ENCODE measurements at regions not wholly inside any gene's neighbourhood (a gene's known extent, or its start where the extent isn't known, plus 50 kb on each side); places are given as distances from the start of the nearest gene placed in this dataset.

GRCh38 chr21:34263629-34264028 lies 100.2 kb upstream of the KCNE2 start:
- H3K9ac ChIP-seq (ENCODE audit: low read length), result no peak overlapping the region
- no peaks in the 10 kb centered on the region for H3K36me3 ChIP-seq (ENCODE audit: insufficient read depth, low read length)

GRCh38 chr21:34266351-34266750 lies 97.5 kb upstream of the KCNE2 start:
- Histone ChIP-seq H3K9me2 (ENCODE audit: low read depth, low read length) (no peaks in the 10 kb centered on the region), H3K36me3 (ENCODE audit: insufficient read depth, low read length) (no peaks in the 10 kb centered on the region), H3F3A (ENCODE audit: insufficient read depth, low read length) (no peaks in the 10 kb centered on the region), H3K9me3 (ENCODE audit: low read length) (no peaks in the 10 kb centered on the region), H3K9ac (ENCODE audit: low read length) (no peak overlapping the region), H3K4me3 (ENCODE audit: low read depth, low read length, poor library complexity, severe bottlenecking) (no peak overlapping the region), H3K4me2 (ENCODE audit: low read length) (no peak overlapping the region), H2AFZ (ENCODE audit: low read length) (no peak overlapping the region), H3K4me1 (ENCODE audit: insufficient read depth, low read length, severe bottlenecking) (no peaks in the 10 kb centered on the region), H3K79me2 (ENCODE audit: insufficient read depth, low read length) (no peaks in the 10 kb centered on the region), H3K27me3 (ENCODE audit: insufficient read depth, low read length) (no peaks in the 10 kb centered on the region), H3K27ac (ENCODE audit: low read depth, low read length, poor library complexity, severe bottlenecking) (no peak overlapping the region), H4K20me1 (ENCODE audit: insufficient read depth, low read length) (no peaks in the 10 kb centered on the region)
- TF ChIP-seq EZH2 (IDR thresholded peaks at IDR 0.05; ENCODE audit: borderline replicate concordance, low read length), result no peak
- TF ChIP-seq CTCF (IDR thresholded peaks at IDR 0.05; ENCODE audit: low read length), result no peak

More at GRCh38 chr21:34263629-34264028, 100.2 kb upstream of the KCNE2 start:
- Histone ChIP-seq H2AFZ (ENCODE audit: low read length) (no peak overlapping the region), H3F3A (ENCODE audit: insufficient read depth, low read length) (no peaks in the 10 kb centered on the region), H3K4me1 (ENCODE audit: insufficient read depth, low read length, severe bottlenecking) (no peaks in the 10 kb centered on the region), H3K27ac (ENCODE audit: low read depth, low read length, poor library complexity, severe bottlenecking) (no peak overlapping the region), H3K79me2 (ENCODE audit: insufficient read depth, low read length) (no peaks in the 10 kb centered on the region), H3K9me3 (ENCODE audit: low read length) (no peaks in the 10 kb centered on the region), H3K9me2 (ENCODE audit: low read depth, low read length) (no peaks in the 10 kb centered on the region), H3K4me3 (ENCODE audit: low read depth, low read length, poor library complexity, severe bottlenecking) (no peak overlapping the region), H4K20me1 (ENCODE audit: insufficient read depth, low read length) (no peaks in the 10 kb centered on the region), H3K27me3 (ENCODE audit: insufficient read depth, low read length) (peaks cover 5% of the 10 kb centered on the region; the same call in 1 of the 2 replicates), H3K4me2 (ENCODE audit: low read length) (no peak overlapping the region)
- TF ChIP-seq CTCF (IDR thresholded peaks at IDR 0.05; ENCODE audit: low read length), result no peak
- TF ChIP-seq EZH2 (IDR thresholded peaks at IDR 0.05; ENCODE audit: borderline replicate concordance, low read length), result no peak

GRCh38 chr21:34268493-34268892 lies 95.3 kb upstream of the KCNE2 start:
- H2AFZ ChIP-seq (ENCODE audit: low read length), result no peak overlapping the region
- no peaks in the 10 kb centered on the region for H3K36me3 ChIP-seq (ENCODE audit: insufficient read depth, low read length)
- H3K9me3 ChIP-seq (ENCODE audit: low read length), result no peaks in the 10 kb centered on the region
- H3K79me2 ChIP-seq (ENCODE audit: insufficient read depth, low read length), result no peaks in the 10 kb centered on the region
- no peak overlapping the region for H3K4me3 ChIP-seq (ENCODE audit: low read depth, low read length, poor library complexity, severe bottlenecking)
- no peak overlapping the region for H3K27ac ChIP-seq (ENCODE audit: low read depth, low read length, poor library complexity, severe bottlenecking)
- H3K4me2 ChIP-seq (ENCODE audit: low read length), result no peak overlapping the region
- H3K9ac ChIP-seq (ENCODE audit: low read length), result no peak overlapping the region
- H4K20me1 ChIP-seq (ENCODE audit: insufficient read depth, low read length), result no peaks in the 10 kb centered on the region
- no peaks in the 10 kb centered on the region for H3K27me3 ChIP-seq (ENCODE audit: insufficient read depth, low read length)
- H3K4me1 ChIP-seq (ENCODE audit: insufficient read depth, low read length, severe bottlenecking), result no peaks in the 10 kb centered on the region
- H3F3A ChIP-seq (ENCODE audit: insufficient read depth, low read length), result no peaks in the 10 kb centered on the region
- no peak for TF ChIP-seq EZH2 (IDR thresholded peaks at IDR 0.05; ENCODE audit: borderline replicate concordance, low read length)
- TF ChIP-seq CTCF (IDR thresholded peaks at IDR 0.05; ENCODE audit: low read length), result no peak
- H3K9me2 ChIP-seq (ENCODE audit: low read depth, low read length), result no peaks in the 10 kb centered on the region
